CD4-positive, alpha-beta T cell (primary cell): ENCODE measurements at regions not wholly inside any gene's neighbourhood (a gene's known extent, or its start where the extent isn't known, plus 50 kb on each side); places are given as distances from the start of the nearest gene placed in this dataset.

Source experiments
- ATAC-seq: fragments of 200-7000 bp; cut with Tn5 transposase; one replicate; pipeline ENCODE4 v1.10.0; 2022; ENCODE audit warnings: mild to moderate bottlenecking; ENCODE audit not compliant: poor library complexity
- CTCF ChIA-PET: fragments of 350-600 bp; sonication (Branson Sonifier 250); formaldehyde crosslinking; loops from one replicate; lab custom pipeline; 2021; ENCODE audit warnings: antibody characterized with exemption, inconsistent platforms; lab: Charles Lee
- POLR2A ChIA-PET: fragments of 350-600 bp; sonication (Branson Sonifier 250); formaldehyde crosslinking; loops from one replicate; lab custom pipeline; 2021; ENCODE audit warnings: antibody characterized with exemption, inconsistent platforms; lab: Charles Lee
- DNase-seq, 14 experiments: peaks; one replicate each; pipeline ENCODE4 v3.0.0-alpha.2; 2013 to 2020; ENCODE audit warnings: mixed read lengths in 2 of 14
- H3K27ac ChIP-seq, 2 donors: one replicate each; pipeline versions ENCODE4 v1.5.1 to v1.7.0; 2013; ENCODE audit warnings: low read length in 2 of 2, low read depth in 1 of 2, mild to moderate bottlenecking in 1 of 2
- H3K27me3 ChIP-seq, 2 experiments: 1 replicate in 1 of 2; 2 replicates in 1 of 2; pipeline versions ENCODE4 v1.6.1 to v1.7.0; 2013; ENCODE audit warnings: low read length in 2 of 2, control low read depth in 1 of 2, mild to moderate bottlenecking in 1 of 2, moderate library complexity in 1 of 2; ENCODE audit not compliant: insufficient read depth in 2 of 2, control insufficient read depth in 1 of 2
- H3K36me3 ChIP-seq: one replicate; pipeline ENCODE4 v1.6.1; 2013; ENCODE audit warnings: low read length, control low read depth; ENCODE audit not compliant: insufficient read depth
- H3K4me1 ChIP-seq: one replicate; pipeline ENCODE4 v1.6.1; 2013; ENCODE audit warnings: low read length, control low read depth; ENCODE audit not compliant: insufficient read depth
- H3K4me3 ChIP-seq: one replicate; pipeline ENCODE4 v1.5.1; 2013; ENCODE audit warnings: mild to moderate bottlenecking, low read length, moderate library complexity
- H3K9me3 ChIP-seq, 2 experiments: 1 replicate in 1 of 2; 2 replicates in 1 of 2; pipeline versions ENCODE4 v1.6.1 to v1.7.0; 2013; ENCODE audit warnings: low read length in 2 of 2, mild to moderate bottlenecking in 2 of 2, control low read depth in 1 of 2, moderate library complexity in 1 of 2; ENCODE audit not compliant: control insufficient read depth in 1 of 2, insufficient read depth in 1 of 2
- H3K27ac Mint-ChIP-seq: one replicate; pipeline ENCODE4 v1.8.0; 2020; ENCODE audit warnings: mixed read lengths
- H3K27me3 Mint-ChIP-seq: one replicate; pipeline ENCODE4 v1.8.0; 2021; ENCODE audit warnings: mixed read lengths
- H3K36me3 Mint-ChIP-seq: one replicate; pipeline ENCODE4 v1.8.0; 2021; ENCODE audit warnings: low read depth, mixed read lengths
- H3K4me1 Mint-ChIP-seq: one replicate; pipeline ENCODE4 v1.8.0; 2021; ENCODE audit warnings: low read depth, mixed read lengths
- H3K4me3 Mint-ChIP-seq: one replicate; pipeline ENCODE4 v1.8.0; 2020; ENCODE audit warnings: mild to moderate bottlenecking, mixed read lengths
- H3K9me3 Mint-ChIP-seq: one replicate; pipeline ENCODE4 v1.8.0; 2020; ENCODE audit warnings: mixed read lengths
- CTCF ChIP-seq: fragments of 200-600 bp; IDR thresholded peaks from one replicate; pipeline ENCODE4 v1.8.0; 2022; ENCODE audit warnings: antibody characterized with exemption, mild to moderate bottlenecking
- intact Hi-C, 2 experiments: fragments of 100-400 bp; cut with DNase I in 1 of 2; cut with micrococcal nuclease in 1 of 2; formaldehyde crosslinking; loops; one replicate each; pipeline versions ENCODE4 v1.15.1 to v1.9.0; 2023 to 2025; cut with DNase I, micrococcal nuclease

- intact Hi-C loops = no loop called here
- H3K27me3 ChIP-seq = no peaks in the 10 kb centered on the region
- no peaks in the 10 kb centered on the region for H3K36me3 Mint-ChIP-seq
- no peaks in the 10 kb centered on the region for H3K27me3 Mint-ChIP-seq
- H3K9me3 ChIP-seq = peaks cover 0 to 4% of the 10 kb centered on the region in 2 experiments
- no peak overlapping the region for H3K27ac ChIP-seq
- DNase-seq (no peak), ATAC-seq (no peak)
- H3K4me1 Mint-ChIP-seq = no peaks in the 10 kb centered on the region
- H3K9me3 Mint-ChIP-seq = no peaks in the 10 kb centered on the region
- ChIA-PET CTCF (no interaction called here), POLR2A (no interaction called here)
- H3K36me3 ChIP-seq = no peaks in the 10 kb centered on the region
- H3K4me3 Mint-ChIP-seq = no peak overlapping the region
- no peak for TF ChIP-seq CTCF
- H3K4me1 ChIP-seq = no peaks in the 10 kb centered on the region
- H3K27ac Mint-ChIP-seq = no peak overlapping the region
- no peak overlapping the region for H3K4me3 ChIP-seq
These were observed 331.2 kb downstream of the NR2F1-AS1 start for GRCh38 chr5:93249651-93250289.

GRCh38 chr5:93247105-93247504 is 333.9 kb downstream of the NR2F1-AS1 start:
- Histone ChIP-seq H3K4me3 (no peak overlapping the region), H3K36me3 (no peaks in the 10 kb centered on the region), H3K4me1 (no peaks in the 10 kb centered on the region), H3K27ac (no peak overlapping the region), H3K9me3 (peaks cover 0 to 4% of the 10 kb centered on the region in 2 experiments), H3K27me3 (no peaks in the 10 kb centered on the region)
- POLR2A ChIA-PET = no interaction called here
- ATAC-seq (no peak), DNase-seq (no peak)
- Mint-ChIP-seq H3K27ac (no peak overlapping the region), H3K4me1 (no peaks in the 10 kb centered on the region), H3K36me3 (no peaks in the 10 kb centered on the region), H3K9me3 (no peaks in the 10 kb centered on the region), H3K27me3 (no peaks in the 10 kb centered on the region), H3K4me3 (no peak overlapping the region)
- intact Hi-C loops = no loop called here
- TF ChIP-seq CTCF = no peak
- CTCF ChIA-PET = no interaction called here

- no peaks in the 10 kb centered on the region for H3K9me3 Mint-ChIP-seq
- CTCF ChIA-PET = no interaction called here
- H3K36me3 ChIP-seq = no peaks in the 10 kb centered on the region
These were observed 334.7 kb downstream of the NR2F1-AS1 start for GRCh38 chr5:93246090-93246855.

More at GRCh38 chr5:93246090-93246855, 334.7 kb downstream of the NR2F1-AS1 start:
- no peaks in the 10 kb centered on the region for H3K36me3 Mint-ChIP-seq
- H3K9me3 ChIP-seq = peaks cover 0 to 4% of the 10 kb centered on the region in 2 experiments
- H3K27ac ChIP-seq = no peak overlapping the region
- POLR2A ChIA-PET = no interaction called here
- no peak for ATAC-seq
- no peak overlapping the region for H3K4me3 Mint-ChIP-seq
- H3K4me3 ChIP-seq = no peak overlapping the region
- no peaks in the 10 kb centered on the region for H3K4me1 Mint-ChIP-seq
- H3K27me3 Mint-ChIP-seq = no peaks in the 10 kb centered on the region
- no peak for TF ChIP-seq CTCF
- H3K4me1 ChIP-seq = no peaks in the 10 kb centered on the region
- intact Hi-C loops = no loop called here
- no peak for DNase-seq
- no peaks in the 10 kb centered on the region for H3K27me3 ChIP-seq
- H3K27ac Mint-ChIP-seq = no peak overlapping the region
